Skeletal muscle tissue (tissue), 3 donors: ENCODE measurements at regions not wholly inside any gene's neighbourhood (a gene's known extent, or its start where the extent isn't known, plus 50 kb on each side); places are given as distances from the start of the nearest gene placed in this dataset.
"Not testable (repeated sequence)": the region's sequence is repeated elsewhere in the genome, so short reads cannot be mapped to it uniquely, and the experiment has no call there.

Source experiments
- H3K27ac ChIP-seq: one replicate; pipeline ENCODE4 v1.7.0; 2013; ENCODE audit warnings: mild to moderate bottlenecking, low read depth, low read length, inconsistent platforms
- H3K27me3 ChIP-seq, 3 donors: one replicate each; pipeline ENCODE4 v1.7.0; 2013; ENCODE audit warnings: low read length in 3 of 3; ENCODE audit not compliant: control insufficient read depth in 3 of 3, insufficient read depth in 3 of 3
- H3K36me3 ChIP-seq, 3 donors: one replicate each; pipeline ENCODE4 v1.7.0; 2013; ENCODE audit warnings: low read length in 3 of 3; ENCODE audit not compliant: control insufficient read depth in 3 of 3, insufficient read depth in 3 of 3
- H3K4me1 ChIP-seq, 3 donors: one replicate each; pipeline ENCODE4 v1.7.0; 2013; ENCODE audit warnings: low read length in 3 of 3, mild to moderate bottlenecking in 3 of 3; ENCODE audit not compliant: control insufficient read depth in 3 of 3, insufficient read depth in 3 of 3
- H3K4me3 ChIP-seq, 3 donors: one replicate each; pipeline ENCODE4 v1.7.0; 2013; ENCODE audit warnings: low read length in 3 of 3
- H3K9ac ChIP-seq, 3 donors: one replicate each; pipeline ENCODE4 v1.7.0; 2013; ENCODE audit warnings: low read length in 3 of 3, mild to moderate bottlenecking in 3 of 3, moderate library complexity in 2 of 3, low read depth in 1 of 3
- H3K9me3 ChIP-seq, 3 donors: one replicate each; pipeline ENCODE4 v1.7.0; 2013; ENCODE audit warnings: low read length in 3 of 3; ENCODE audit not compliant: control insufficient read depth in 3 of 3
- donor health status: Osteomylitis.

GRCh38 chr20:28562510-28562898 is 2695.0 kb upstream of the DEFB115 start:
- Histone ChIP-seq H3K9ac (no peak overlapping the region), H3K36me3 (peaks cover 0 to 4% (median 4%) of the 10 kb centered on the region in 3 donors), H3K4me3 (no peak overlapping the region), H3K27me3 (no peaks in the 10 kb centered on the region), H3K27ac (no peak overlapping the region), H3K4me1 (no peaks in the 10 kb centered on the region), H3K9me3 (no peaks in the 10 kb centered on the region)

- not testable (repeated sequence) for H3K9me3 ChIP-seq, H3K27ac ChIP-seq, H3K27me3 ChIP-seq, H3K4me3 ChIP-seq, H3K9ac ChIP-seq, H3K4me1 ChIP-seq, H3K36me3 ChIP-seq
Measured at GRCh38 chr20:28562899-28563521, 2694.5 kb upstream of the DEFB115 start.

GRCh38 chr20:28564024-28564423 is 2693.4 kb upstream of the DEFB115 start:
- not testable (repeated sequence) for H3K27me3 ChIP-seq, H3K4me1 ChIP-seq, H3K9ac ChIP-seq, H3K27ac ChIP-seq, H3K9me3 ChIP-seq, H3K4me3 ChIP-seq, H3K36me3 ChIP-seq

- H3K4me3 ChIP-seq, result not testable (repeated sequence)
Measured at GRCh38 chr20:28564688-28565463, 2692.6 kb upstream of the DEFB115 start.

GRCh38 chr20:28575991-28576390 is 2681.5 kb upstream of the DEFB115 start:
- not testable (repeated sequence) for H3K9ac ChIP-seq, H3K9me3 ChIP-seq, H3K4me1 ChIP-seq, H3K36me3 ChIP-seq, H3K27me3 ChIP-seq, H3K4me3 ChIP-seq, H3K27ac ChIP-seq

More at GRCh38 chr20:28564688-28565463, 2692.6 kb upstream of the DEFB115 start:
- H3K9me3 ChIP-seq, H3K27ac ChIP-seq, H3K4me1 ChIP-seq, H3K36me3 ChIP-seq, H3K27me3 ChIP-seq, H3K9ac ChIP-seq: not testable (repeated sequence)

- H3K4me3 ChIP-seq, H3K9me3 ChIP-seq, H3K27ac ChIP-seq, H3K4me1 ChIP-seq, H3K27me3 ChIP-seq, H3K9ac ChIP-seq, H3K36me3 ChIP-seq: not testable (repeated sequence)
Measured at GRCh38 chr20:28591680-28592079, 2665.8 kb upstream of the DEFB115 start.

GRCh38 chr20:28593383-28593782 is 2664.1 kb upstream of the DEFB115 start:
- H3K4me3 ChIP-seq, H3K27ac ChIP-seq, H3K36me3 ChIP-seq, H3K27me3 ChIP-seq, H3K9ac ChIP-seq, H3K9me3 ChIP-seq, H3K4me1 ChIP-seq: not testable (repeated sequence)

- H3K4me1 ChIP-seq, H3K36me3 ChIP-seq, H3K27me3 ChIP-seq, H3K9ac ChIP-seq, H3K4me3 ChIP-seq, H3K9me3 ChIP-seq, H3K27ac ChIP-seq: not testable (repeated sequence)
Measured at GRCh38 chr20:28594476-28594875, 2663.0 kb upstream of the DEFB115 start.

GRCh38 chr20:28602006-28602402 is 2655.5 kb upstream of the DEFB115 start:
- not testable (repeated sequence) for H3K27me3 ChIP-seq, H3K27ac ChIP-seq, H3K4me1 ChIP-seq, H3K9me3 ChIP-seq, H3K36me3 ChIP-seq
- H3K9ac ChIP-seq, result peak overlapping the region; percentile 62 to 85 (median 79)
- H3K4me3 ChIP-seq, result peak overlapping the region; percentile 76 to 87 (median 85)

GRCh38 chr20:28602403-28603217 is 2654.9 kb upstream of the DEFB115 start:
- Histone ChIP-seq H3K4me3 (peak overlapping the region; percentile 76 to 87 (median 85)), H3K9ac (peak overlapping the region; percentile 62 to 85 (median 79))
- not testable (repeated sequence) for H3K4me1 ChIP-seq, H3K9me3 ChIP-seq, H3K27me3 ChIP-seq, H3K36me3 ChIP-seq, H3K27ac ChIP-seq
